PC-9 (cell line): ENCODE measurements at regions not wholly inside any gene's neighbourhood (a gene's known extent, or its start where the extent isn't known, plus 50 kb on each side); places are given as distances from the start of the nearest gene placed in this dataset.

ENCODE experiments used
- BruUV-seq: library from RNA; stranded (reverse); fragments of 400-500 nt; replicated peaks from 2 replicates; lab custom pipeline; 2021; lab: Mats Ljungman, UMichigan
- CTCF ChIA-PET: fragments of 300-600 bp; sonication (Branson Sonifier 250); formaldehyde crosslinking; loops from one replicate; lab custom pipeline; 2022; ENCODE audit warnings: antibody characterized with exemption; lab: Charles Lee
- POLR2A ChIA-PET: fragments of 300-600 bp; sonication (Branson Sonifier 250); formaldehyde crosslinking; loops from one replicate; lab custom pipeline; 2022; ENCODE audit warnings: antibody characterized with exemption; ENCODE audit not compliant: unreplicated experiment; lab: Charles Lee
- DNase-seq, 2 experiments: peaks; one replicate each; pipeline versions ENCODE4 v3.0.0 to v3.0.0-alpha.2; 2015 to 2022; ENCODE audit warnings: mixed read lengths in 1 of 2
- H2AFZ ChIP-seq: fragments of 200-600 bp; sonication (generic); 2 replicates; pipeline ENCODE4 v1.8.1; 2017; ENCODE audit warnings: antibody characterized with exemption
- H3F3A ChIP-seq: fragments of 200-600 bp; sonication (generic); 2 replicates; pipeline ENCODE4 v1.8.1; 2017; ENCODE audit warnings: antibody characterized with exemption, mild to moderate bottlenecking, low read depth; ENCODE audit not compliant: insufficient read depth
- H3K27ac ChIP-seq: fragments of 200-600 bp; sonication (generic); 2 replicates; pipeline ENCODE4 v1.6.1; 2016; ENCODE audit warnings: mixed run types
- H3K27me3 ChIP-seq: fragments of 200-600 bp; sonication (generic); 2 replicates; pipeline ENCODE4 v1.6.1; 2016; ENCODE audit warnings: low read depth, mixed run types; ENCODE audit not compliant: insufficient read depth
- H3K36me3 ChIP-seq: fragments of 200-600 bp; sonication (generic); 2 replicates; pipeline ENCODE4 v1.6.1; 2016; ENCODE audit warnings: low read depth, mixed run types
- H3K4me1 ChIP-seq: fragments of 200-600 bp; sonication (generic); replicated peaks from 2 replicates; pipeline ENCODE4 v1.6.1; 2016; ENCODE audit warnings: mixed run types; ENCODE audit not compliant: insufficient read depth
- H3K4me2 ChIP-seq: fragments of 200-600 bp; sonication (generic); 2 replicates; pipeline ENCODE4 v1.6.1; 2017; ENCODE audit warnings: mixed run types
- H3K4me3 ChIP-seq: fragments of 200-600 bp; sonication (generic); 2 replicates; pipeline ENCODE4 v1.6.1; 2016; ENCODE audit warnings: mixed run types
- H3K79me2 ChIP-seq: fragments of 200-600 bp; sonication (generic); 2 replicates; pipeline ENCODE4 v1.6.1; 2017; ENCODE audit warnings: low read depth, mixed run types
- H3K9me2 ChIP-seq: fragments of 200-600 bp; sonication (generic); 2 replicates; pipeline ENCODE4 v1.8.1; 2017; ENCODE audit warnings: mild to moderate bottlenecking; ENCODE audit not compliant: insufficient read depth
- H3K9me3 ChIP-seq: fragments of 200-600 bp; sonication (generic); 2 replicates; pipeline ENCODE4 v1.8.1; 2016; ENCODE audit warnings: low read depth; ENCODE audit not compliant: insufficient read depth
- H4K20me1 ChIP-seq: fragments of 200-600 bp; sonication (generic); 2 replicates; pipeline ENCODE4 v1.8.1; 2017; ENCODE audit not compliant: insufficient read depth
- CTCF ChIP-seq: fragments of 200-600 bp; sonication (generic); conservative IDR thresholded peaks from 2 replicates; pipeline ENCODE4 v1.6.1; 2017; ENCODE audit warnings: mixed run types, antibody characterized with exemption, mild to moderate bottlenecking, moderate library complexity
- EZH2 ChIP-seq: fragments of 200-600 bp; sonication (generic); IDR thresholded peaks from 2 replicates; pipeline ENCODE4 v1.8.0; 2017; ENCODE audit warnings: antibody characterized with exemption, low read depth
- intact Hi-C: fragments of 100-400 bp; cut with micrococcal nuclease; formaldehyde crosslinking; loops from one replicate; pipeline ENCODE4 v1.10.0; 2022; ENCODE audit not compliant: unreplicated experiment

GRCh38 chr1:175865041-175865766 lies 121.8 kb upstream of the TNR start:
- DNase-seq = no peak
- TF ChIP-seq CTCF (no peak), EZH2 (no peak)
- Histone ChIP-seq H3K79me2 (no peaks in the 10 kb centered on the region), H4K20me1 (no peaks in the 10 kb centered on the region), H3K9me3 (no peaks in the 10 kb centered on the region), H3F3A (no peaks in the 10 kb centered on the region), H3K9me2 (no peaks in the 10 kb centered on the region), H3K36me3 (no peaks in the 10 kb centered on the region), H3K4me1 (no peaks in the 10 kb centered on the region), H3K4me2 (no peak overlapping the region), H3K27ac (no peak overlapping the region), H3K4me3 (no peak overlapping the region), H2AFZ (no peak overlapping the region), H3K27me3 (peaks cover 56% of the 10 kb centered on the region)
- no TSS peak for BruUV-seq
- ChIA-PET CTCF (no interaction called here), POLR2A (no interaction called here)
- intact Hi-C loops = no loop called here

- ChIA-PET POLR2A (no interaction called here), CTCF (no interaction called here)
- H3K4me2 ChIP-seq = no peak overlapping the region
- H3K4me3 ChIP-seq = no peak overlapping the region
- no peak overlapping the region for H2AFZ ChIP-seq
- no peaks in the 10 kb centered on the region for H3K9me3 ChIP-seq
- BruUV-seq = no TSS peak
- H3K9me2 ChIP-seq = no peaks in the 10 kb centered on the region
- H3K27ac ChIP-seq = no peak overlapping the region
- no peaks in the 10 kb centered on the region for H4K20me1 ChIP-seq
- H3K36me3 ChIP-seq = no peaks in the 10 kb centered on the region
- no peak for TF ChIP-seq EZH2
- TF ChIP-seq CTCF = no peak
- intact Hi-C loops = no loop called here
- no peaks in the 10 kb centered on the region for H3F3A ChIP-seq
- peaks cover 55% of the 10 kb centered on the region for H3K27me3 ChIP-seq
- no peaks in the 10 kb centered on the region for H3K4me1 ChIP-seq
- DNase-seq = no peak
- H3K79me2 ChIP-seq = no peaks in the 10 kb centered on the region
Measured at GRCh38 chr1:175864625-175865024, 121.2 kb upstream of the TNR start.

- CTCF ChIA-PET = no interaction called here
- POLR2A ChIA-PET = no interaction called here
- H4K20me1 ChIP-seq = no peaks in the 10 kb centered on the region
- intact Hi-C loops = no loop called here
- no peaks in the 10 kb centered on the region for H3K79me2 ChIP-seq
- H2AFZ ChIP-seq = no peak overlapping the region
- H3K4me3 ChIP-seq = no peak overlapping the region
- DNase-seq = no peak
- H3K4me1 ChIP-seq = no peaks in the 10 kb centered on the region
- H3K36me3 ChIP-seq = no peaks in the 10 kb centered on the region
- no peak overlapping the region for H3K27ac ChIP-seq
- H3K9me2 ChIP-seq = no peaks in the 10 kb centered on the region
- no peaks in the 10 kb centered on the region for H3K9me3 ChIP-seq
- H3F3A ChIP-seq = no peaks in the 10 kb centered on the region
- BruUV-seq = no TSS peak
- H3K27me3 ChIP-seq = peaks cover 54% of the 10 kb centered on the region
- no peak overlapping the region for H3K4me2 ChIP-seq
- no peak for TF ChIP-seq EZH2
- no peak for TF ChIP-seq CTCF
Measured at GRCh38 chr1:175864183-175864582, 120.8 kb upstream of the TNR start.
